ENCODE measurements at regions not wholly inside any gene's neighbourhood (a gene's known extent, or its start where the extent isn't known, plus 50 kb on each side); places are given as distances from the start of the nearest gene placed in this dataset.
"Not testable (repeated sequence)": the region's sequence is repeated elsewhere in the genome, so short reads cannot be mapped to it uniquely, and the experiment has no call there.

DNA sequence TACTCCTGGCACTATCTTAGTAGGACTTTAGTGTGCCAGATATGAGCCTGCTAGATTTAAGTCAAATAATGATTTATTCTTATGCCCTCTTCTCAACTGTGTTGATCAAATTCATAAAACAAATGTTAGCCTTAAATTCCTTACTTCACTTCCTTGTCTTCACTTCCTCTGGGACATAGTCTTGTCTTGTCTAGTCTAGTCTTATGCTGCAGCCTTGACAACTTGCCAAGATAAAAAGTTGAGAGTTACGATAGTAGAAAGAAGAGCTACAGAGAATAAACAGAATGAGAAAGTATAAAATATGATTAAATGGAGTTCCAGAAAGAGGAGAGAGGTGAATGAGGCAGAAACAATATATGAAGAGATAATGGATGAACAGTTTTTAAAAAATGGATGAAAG, 378.1 kb downstream of the DAD1 start:
- no peak for DNase-seq
- 57 to 65% methylated on average over 1 of the region's 1 CpG for WGBS, 2 donors
- intact Hi-C loops (cut with DNase I), result no loop called here
- Histone ChIP-seq H3K4me3 (replicated peaks in 1 of 3) (no peak overlapping the region), H3K9me3 (no peaks in the 10 kb centered on the region), H3K4me1 (no peaks in the 10 kb centered on the region), H3K27ac (no peak overlapping the region), H3K36me3 (no peaks in the 10 kb centered on the region), H3K27me3 (no peaks in the 10 kb centered on the region)
- TF ChIP-seq, protein P1, sequence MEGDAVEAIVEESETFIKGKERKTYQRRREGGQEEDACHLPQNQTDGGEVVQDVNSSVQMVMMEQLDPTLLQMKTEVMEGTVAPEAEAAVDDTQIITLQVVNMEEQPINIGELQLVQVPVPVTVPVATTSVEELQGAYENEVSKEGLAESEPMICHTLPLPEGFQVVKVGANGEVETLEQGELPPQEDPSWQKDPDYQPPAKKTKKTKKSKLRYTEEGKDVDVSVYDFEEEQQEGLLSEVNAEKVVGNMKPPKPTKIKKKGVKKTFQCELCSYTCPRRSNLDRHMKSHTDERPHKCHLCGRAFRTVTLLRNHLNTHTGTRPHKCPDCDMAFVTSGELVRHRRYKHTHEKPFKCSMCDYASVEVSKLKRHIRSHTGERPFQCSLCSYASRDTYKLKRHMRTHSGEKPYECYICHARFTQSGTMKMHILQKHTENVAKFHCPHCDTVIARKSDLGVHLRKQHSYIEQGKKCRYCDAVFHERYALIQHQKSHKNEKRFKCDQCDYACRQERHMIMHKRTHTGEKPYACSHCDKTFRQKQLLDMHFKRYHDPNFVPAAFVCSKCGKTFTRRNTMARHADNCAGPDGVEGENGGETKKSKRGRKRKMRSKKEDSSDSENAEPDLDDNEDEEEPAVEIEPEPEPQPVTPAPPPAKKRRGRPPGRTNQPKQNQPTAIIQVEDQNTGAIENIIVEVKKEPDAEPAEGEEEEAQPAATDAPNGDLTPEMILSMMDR (IDR thresholded peaks at IDR 0.05), result no peak
- no peak for TF ChIP-seq POLR2A (IDR thresholded peaks at IDR 0.05)

DNA sequence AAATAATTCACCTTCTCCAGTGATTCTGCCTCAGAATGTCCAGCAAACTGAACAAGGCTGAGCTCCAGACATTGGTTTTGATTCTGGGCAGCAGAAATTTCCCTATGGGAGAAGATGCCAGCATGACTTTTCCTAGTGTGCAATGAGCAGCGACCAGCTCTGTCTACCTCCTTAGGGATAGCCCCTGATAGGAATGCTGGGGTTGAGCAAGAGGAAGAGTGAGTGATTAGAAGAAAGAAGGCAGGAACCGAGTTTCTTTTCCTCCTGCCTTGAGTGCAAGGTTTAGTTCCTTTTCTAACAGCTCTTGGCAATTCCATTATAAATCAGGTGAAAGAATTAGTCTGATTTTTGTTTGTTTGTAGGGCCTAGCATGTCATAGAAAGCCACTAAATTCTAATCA, 379.0 kb downstream of the DAD1 start:
- no peak overlapping the region for H3K27ac ChIP-seq
- no peaks in the 10 kb centered on the region for H3K9me3 ChIP-seq
- no peaks in the 10 kb centered on the region for H3K4me1 ChIP-seq
- no peak overlapping the region for H3K4me3 ChIP-seq (replicated peaks in 1 of 3)
- intact Hi-C loops (cut with DNase I), result no loop called here
- no peaks in the 10 kb centered on the region for H3K27me3 ChIP-seq
- WGBS, 2 donors, result 20 to 33% methylated on average over 2 of the region's 2 CpGs
- TF ChIP-seq, protein P1 (IDR thresholded peaks at IDR 0.05), result no peak
- H3K36me3 ChIP-seq, result no peaks in the 10 kb centered on the region
- no peak for DNase-seq

DNA sequence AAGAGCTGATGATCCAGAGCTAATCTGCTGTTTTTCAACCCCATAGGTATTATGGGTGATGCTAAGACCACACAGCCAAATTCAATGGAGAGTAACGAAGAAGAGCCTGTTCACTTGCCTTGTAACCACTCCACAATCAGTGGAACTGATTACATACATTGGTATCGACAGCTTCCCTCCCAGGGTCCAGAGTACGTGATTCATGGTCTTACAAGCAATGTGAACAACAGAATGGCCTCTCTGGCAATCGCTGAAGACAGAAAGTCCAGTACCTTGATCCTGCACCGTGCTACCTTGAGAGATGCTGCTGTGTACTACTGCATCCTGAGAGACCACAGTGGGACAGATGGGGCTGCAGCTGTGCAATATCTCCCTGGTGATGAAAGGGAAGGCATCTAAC, 386.0 kb downstream of the DAD1 start:
- no peaks in the 10 kb centered on the region for H3K36me3 ChIP-seq
- intact Hi-C loops (cut with DNase I), result no loop called here
- 83 to 88% methylated on average over 5 of the region's 5 CpGs for whole genome bisulfite sequencing, 2 donors
- no peak overlapping the region for H3K27ac ChIP-seq
- H3K9me3 ChIP-seq, result no peaks in the 10 kb centered on the region
- TF ChIP-seq, protein P1 (IDR thresholded peaks at IDR 0.05), result no peak
- no peak for TF ChIP-seq POLR2A (IDR thresholded peaks at IDR 0.05)
- H3K4me1 ChIP-seq, result no peaks in the 10 kb centered on the region
- DNase-seq, result no peak
- no peaks in the 10 kb centered on the region for H3K27me3 ChIP-seq
- H3K4me3 ChIP-seq (replicated peaks in 1 of 3), result no peak overlapping the region

DNA sequence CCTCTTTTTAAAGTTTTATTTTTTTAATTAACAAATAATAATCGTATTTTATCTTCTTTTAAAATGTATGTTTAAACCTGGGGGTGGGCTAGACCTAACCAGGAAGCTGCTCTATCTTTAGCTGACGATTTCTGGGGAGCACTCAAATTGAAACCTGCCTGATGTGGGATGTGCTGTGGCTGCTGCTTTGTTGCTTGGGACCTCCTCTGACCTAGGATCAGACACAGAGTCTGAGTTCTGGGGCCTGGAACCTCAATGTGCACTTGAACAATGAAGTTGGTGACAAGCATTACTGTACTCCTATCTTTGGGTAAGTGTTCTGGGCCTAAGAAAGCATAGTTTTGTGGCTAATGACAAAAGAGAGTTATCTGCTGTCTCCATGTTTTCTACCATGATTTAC, 386.7 kb downstream of the DAD1 start:
- H3K27me3 ChIP-seq, result no peaks in the 10 kb centered on the region
- H3K36me3 ChIP-seq, result no peaks in the 10 kb centered on the region
- no peaks in the 10 kb centered on the region for H3K4me1 ChIP-seq
- H3K27ac ChIP-seq, result no peak overlapping the region
- TF ChIP-seq, protein P1 (IDR thresholded peaks at IDR 0.05), result no peak
- no peak for TF ChIP-seq POLR2A (IDR thresholded peaks at IDR 0.05)
- intact Hi-C loops (cut with DNase I), result no loop called here
- DNase-seq, result no peak
- 67 to 68% methylated on average over 2 of the region's 2 CpGs for WGBS, 2 donors
- no peak overlapping the region for H3K4me3 ChIP-seq (replicated peaks in 1 of 3)
- H3K9me3 ChIP-seq, result no peaks in the 10 kb centered on the region

DNA sequence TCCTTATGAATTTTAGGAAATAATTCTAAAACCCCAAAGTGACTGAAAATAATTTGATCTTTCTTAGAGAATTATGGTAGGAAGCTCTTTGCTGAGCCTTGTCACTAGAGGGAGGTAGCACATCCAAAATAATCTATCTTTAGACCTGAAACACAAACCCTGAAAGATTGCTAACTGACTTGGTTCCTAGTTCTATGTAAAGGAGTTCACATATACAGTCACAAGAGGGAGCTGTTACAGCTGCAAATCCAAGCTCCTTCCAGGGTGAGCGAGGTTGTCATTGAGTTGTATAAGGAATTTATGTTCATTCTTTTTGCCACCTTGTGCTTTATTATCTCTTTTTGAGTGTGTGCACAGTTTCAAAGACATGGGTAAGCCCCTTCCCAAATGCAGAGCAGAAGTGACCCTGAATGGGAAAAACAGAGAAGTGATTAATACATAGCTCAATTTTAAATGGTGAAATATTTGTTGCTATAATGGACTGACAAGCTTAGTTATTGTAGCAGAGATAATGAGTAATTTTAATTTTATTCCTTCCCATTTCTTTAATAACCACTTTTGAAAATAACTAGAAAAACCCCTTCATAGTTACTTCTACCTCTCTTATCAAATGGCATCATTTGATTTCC, 387.9 kb downstream of the DAD1 start:
- no peak overlapping the region for H3K27ac ChIP-seq
- no peak overlapping the region for H3K4me3 ChIP-seq (replicated peaks in 1 of 3)
- DNase-seq, result no peak
- no peaks in the 10 kb centered on the region for H3K9me3 ChIP-seq
- no peaks in the 10 kb centered on the region for H3K27me3 ChIP-seq
- WGBS, 2 donors, result 18 to 24% methylated on average over 1 of the region's 1 CpG
- H3K36me3 ChIP-seq, result no peaks in the 10 kb centered on the region
- TF ChIP-seq, protein P1 (IDR thresholded peaks at IDR 0.05), result peak in 4 of 6 experiments; percentile 8 to 36 (median 22)
- no peak for TF ChIP-seq POLR2A (IDR thresholded peaks at IDR 0.05)
- intact Hi-C loops (cut with DNase I), result no loop called here
- H3K4me1 ChIP-seq, result no peaks in the 10 kb centered on the region

DNA sequence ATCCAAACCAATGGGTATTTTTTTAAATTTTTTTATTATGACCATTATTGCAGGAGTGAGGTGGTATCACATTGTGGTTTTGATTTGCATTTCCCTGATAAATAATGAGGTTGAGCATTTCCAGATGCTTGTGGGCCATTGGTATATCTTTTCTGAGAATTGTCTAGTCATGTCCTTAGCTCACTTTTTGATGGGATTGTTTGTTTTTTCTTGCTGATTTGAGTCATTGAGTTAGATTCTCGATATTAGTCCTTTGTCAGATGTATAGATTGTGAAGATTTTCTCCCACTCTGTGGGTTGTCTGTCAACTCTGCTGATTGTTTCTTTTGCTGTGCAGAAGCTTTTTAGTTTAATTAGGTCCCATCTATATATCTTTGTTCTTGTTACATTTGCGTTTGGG, 388.9 kb downstream of the DAD1 start:
- H3K36me3 ChIP-seq; H3K4me1 ChIP-seq; H3K27me3 ChIP-seq; H3K9me3 ChIP-seq; H3K4me3 ChIP-seq (replicated peaks in 1 of 3); DNase-seq; intact Hi-C loops (cut with DNase I); H3K27ac ChIP-seq: not testable (repeated sequence)
- 85 to 93% methylated on average over 2 of the region's 2 CpGs for WGBS, 2 donors
